ACC112 (cell line): ENCODE measurements at regions not wholly inside any gene's neighbourhood (a gene's known extent, or its start where the extent isn't known, plus 50 kb on each side); places are given as distances from the start of the nearest gene placed in this dataset.
A peak's percentile ranks its signal among the peaks of the same experiment; 100 is the strongest.

Experiments used
- H2AFZ ChIP-seq: fragments of 200-600 bp; sonication (generic); one replicate; pipeline ENCODE4 v1.6.0; 2017; ENCODE audit warnings: antibody characterized with exemption, low read length; ENCODE audit not compliant: unreplicated experiment
- H3K27ac ChIP-seq: fragments of 200-600 bp; sonication (generic); 2 replicates; pipeline ENCODE4 v1.5.1; 2014; ENCODE audit warnings: low read depth, mild to moderate bottlenecking, antibody characterized with exemption, low read length, moderate library complexity
- H3K27me3 ChIP-seq: fragments of 200-600 bp; sonication (generic); 2 replicates; pipeline ENCODE4 v1.6.1; 2014; ENCODE audit warnings: mild to moderate bottlenecking, antibody characterized with exemption, low read length, moderate library complexity, mixed read lengths; ENCODE audit not compliant: insufficient read depth
- H3K36me3 ChIP-seq: fragments of 200-600 bp; sonication (generic); 2 replicates; pipeline ENCODE4 v1.6.1; 2016; ENCODE audit warnings: mild to moderate bottlenecking, antibody characterized with exemption, low read length, moderate library complexity, mixed read lengths; ENCODE audit not compliant: insufficient read depth
- H3K4me1 ChIP-seq: fragments of 200-600 bp; sonication (generic); one replicate; pipeline ENCODE4 v1.6.1; 2016; ENCODE audit warnings: low read length, mixed read lengths; ENCODE audit not compliant: insufficient read depth, unreplicated experiment, control insufficient read depth
- H3K4me3 ChIP-seq: fragments of 200-600 bp; sonication (generic); 2 replicates; pipeline ENCODE4 v1.5.1; 2014; ENCODE audit warnings: mild to moderate bottlenecking, low read depth, low read length
- H3K79me2 ChIP-seq: fragments of 200-600 bp; sonication (generic); one replicate; pipeline ENCODE4 v1.6.0; 2016; ENCODE audit warnings: low read length; ENCODE audit not compliant: control insufficient read depth, unreplicated experiment, insufficient read depth

- no peaks in the 10 kb centered on the region for H3K27me3 ChIP-seq
- no peak overlapping the region for H3K4me3 ChIP-seq
- H3K36me3 ChIP-seq, result no peaks in the 10 kb centered on the region
- no peaks in the 10 kb centered on the region for H3K79me2 ChIP-seq
- no peaks in the 10 kb centered on the region for H3K4me1 ChIP-seq
- no peak overlapping the region for H3K27ac ChIP-seq
- H2AFZ ChIP-seq, result no peak overlapping the region
These were observed 50.5 kb upstream of the ZNF438 start for GRCh38 chr10:31081937-31082840.

GRCh38 chr10:31083765-31084184 is 52.1 kb upstream of the ZNF438 start:
- Histone ChIP-seq H3K36me3 (no peaks in the 10 kb centered on the region), H3K4me3 (no peak overlapping the region), H3K27me3 (no peaks in the 10 kb centered on the region), H3K4me1 (no peaks in the 10 kb centered on the region), H3K27ac (no peak overlapping the region), H3K79me2 (no peaks in the 10 kb centered on the region), H2AFZ (peak overlapping the region; percentile 67)

GRCh38 chr10:31087011-31087410 is 55.3 kb upstream of the ZNF438 start:
- Histone ChIP-seq H3K27ac (no peak overlapping the region), H3K27me3 (no peaks in the 10 kb centered on the region), H3K36me3 (no peaks in the 10 kb centered on the region), H3K79me2 (no peaks in the 10 kb centered on the region), H3K4me1 (no peaks in the 10 kb centered on the region), H2AFZ (no peak overlapping the region), H3K4me3 (no peak overlapping the region)

GRCh38 chr10:31087851-31088250 is 56.2 kb upstream of the ZNF438 start:
- Histone ChIP-seq H3K79me2 (no peaks in the 10 kb centered on the region), H3K4me3 (no peak overlapping the region), H3K27ac (no peak overlapping the region), H3K27me3 (no peaks in the 10 kb centered on the region), H3K4me1 (no peaks in the 10 kb centered on the region), H2AFZ (no peak overlapping the region), H3K36me3 (no peaks in the 10 kb centered on the region)

- no peak overlapping the region for H2AFZ ChIP-seq
- H3K4me1 ChIP-seq, result no peaks in the 10 kb centered on the region
- H3K4me3 ChIP-seq, result no peak overlapping the region
- H3K27ac ChIP-seq, result no peak overlapping the region
- no peaks in the 10 kb centered on the region for H3K27me3 ChIP-seq
- no peaks in the 10 kb centered on the region for H3K36me3 ChIP-seq
- no peaks in the 10 kb centered on the region for H3K79me2 ChIP-seq
These were observed 59.4 kb upstream of the ZNF438 start for GRCh38 chr10:31090894-31091607.

GRCh38 chr10:31095677-31096560 is 64.3 kb upstream of the ZNF438 start:
- no peaks in the 10 kb centered on the region for H3K79me2 ChIP-seq
- no peak overlapping the region for H2AFZ ChIP-seq
- H3K27me3 ChIP-seq, result no peaks in the 10 kb centered on the region
- no peaks in the 10 kb centered on the region for H3K36me3 ChIP-seq
- no peak overlapping the region for H3K27ac ChIP-seq
- no peak overlapping the region for H3K4me3 ChIP-seq
- peaks cover 14% of the 10 kb centered on the region for H3K4me1 ChIP-seq

- Histone ChIP-seq H2AFZ (peak overlapping the region; percentile 59), H3K79me2 (no peaks in the 10 kb centered on the region), H3K27ac (no peak overlapping the region)
These were observed 66.4 kb upstream of the ZNF438 start for GRCh38 chr10:31098046-31098445.

GRCh38 chr10:31099094-31099493 is 67.4 kb upstream of the ZNF438 start:
- Histone ChIP-seq H3K79me2 (no peaks in the 10 kb centered on the region), H3K27me3 (no peaks in the 10 kb centered on the region), H2AFZ (no peak overlapping the region), H3K4me1 (peaks cover 24% of the 10 kb centered on the region), H3K4me3 (no peak overlapping the region), H3K36me3 (no peaks in the 10 kb centered on the region), H3K27ac (no peak overlapping the region)

More at GRCh38 chr10:31098046-31098445, 66.4 kb upstream of the ZNF438 start:
- Histone ChIP-seq H3K4me3 (no peak overlapping the region), H3K36me3 (no peaks in the 10 kb centered on the region), H3K27me3 (no peaks in the 10 kb centered on the region), H3K4me1 (peaks cover 24% of the 10 kb centered on the region)

GRCh38 chr10:31099664-31100063 is 68.0 kb upstream of the ZNF438 start:
- no peak overlapping the region for H3K27ac ChIP-seq
- H3K4me3 ChIP-seq, result no peak overlapping the region
- no peak overlapping the region for H2AFZ ChIP-seq
- no peaks in the 10 kb centered on the region for H3K79me2 ChIP-seq
- peaks cover 24% of the 10 kb centered on the region for H3K4me1 ChIP-seq
- no peaks in the 10 kb centered on the region for H3K27me3 ChIP-seq
- no peaks in the 10 kb centered on the region for H3K36me3 ChIP-seq

- no peaks in the 10 kb centered on the region for H3K27me3 ChIP-seq
- H3K4me3 ChIP-seq, result no peak overlapping the region
- no peaks in the 10 kb centered on the region for H3K79me2 ChIP-seq
- H2AFZ ChIP-seq, result no peak overlapping the region
- no peak overlapping the region for H3K27ac ChIP-seq
- no peaks in the 10 kb centered on the region for H3K36me3 ChIP-seq
- H3K4me1 ChIP-seq, result peaks cover 24% of the 10 kb centered on the region
These were observed 68.5 kb upstream of the ZNF438 start for GRCh38 chr10:31100115-31100601.
